ENCODE measurements at regions not wholly inside any gene's neighbourhood (a gene's known extent, or its start where the extent isn't known, plus 50 kb on each side); places are given as distances from the start of the nearest gene placed in this dataset.
"Not testable (repeated sequence)": the region's sequence is repeated elsewhere in the genome, so short reads cannot be mapped to it uniquely, and the experiment has no call there.

GRCh38 chr10:107952649-107953556, 788.4 kb upstream of the SORCS1 start:
- Histone ChIP-seq H3K4me1 (no peaks in the 10 kb centered on the region), H3K36me3 (no peaks in the 10 kb centered on the region), H3K9ac (ENCODE audit: low read depth in 2 of 2, low read length in 2 of 2) (no peak overlapping the region), H3K27me3 (no peaks in the 10 kb centered on the region), H3K9me3 (no peaks in the 10 kb centered on the region), H3K4me3 (no peak overlapping the region), H3K27ac (no peak overlapping the region)
- no peak for TF ChIP-seq CTCF (IDR thresholded peaks at IDR 0.05)
- DNase-seq: no peak
- intact Hi-C loops (cut with DNase I): no loop called here

- intact Hi-C loops (cut with DNase I); H3K9me3 ChIP-seq; H3K4me1 ChIP-seq; H3K9ac ChIP-seq (ENCODE audit: low read depth in 2 of 2, low read length in 2 of 2); H3K27me3 ChIP-seq; DNase-seq; H3K27ac ChIP-seq; H3K36me3 ChIP-seq; H3K4me3 ChIP-seq: not testable (repeated sequence)
Observed at GRCh38 chr10:107950411-107951062, 786.0 kb upstream of the SORCS1 start.

GRCh38 chr10:107942826-107943225, 778.3 kb upstream of the SORCS1 start:
- TF ChIP-seq CTCF (IDR thresholded peaks at IDR 0.05): no peak
- Histone ChIP-seq H3K27me3 (no peaks in the 10 kb centered on the region), H3K9ac (ENCODE audit: low read depth in 2 of 2, low read length in 2 of 2) (no peak overlapping the region), H3K27ac (no peak overlapping the region), H3K9me3 (no peaks in the 10 kb centered on the region), H3K4me3 (no peak overlapping the region), H3K4me1 (no peaks in the 10 kb centered on the region), H3K36me3 (no peaks in the 10 kb centered on the region)
- intact Hi-C loops (cut with DNase I): no loop called here
- DNase-seq: no peak

- Histone ChIP-seq H3K9ac (ENCODE audit: low read depth in 2 of 2, low read length in 2 of 2) (no peak overlapping the region), H3K4me1 (no peaks in the 10 kb centered on the region), H3K4me3 (no peak overlapping the region), H3K27ac (no peak overlapping the region), H3K36me3 (no peaks in the 10 kb centered on the region), H3K27me3 (no peaks in the 10 kb centered on the region), H3K9me3 (no peaks in the 10 kb centered on the region)
- no peak for DNase-seq
- intact Hi-C loops (cut with DNase I): no loop called here
- TF ChIP-seq CTCF (IDR thresholded peaks at IDR 0.05): no peak
Observed at GRCh38 chr10:107933076-107933475, 768.6 kb upstream of the SORCS1 start.

GRCh38 chr10:107931808-107932207, 767.3 kb upstream of the SORCS1 start:
- intact Hi-C loops (cut with DNase I): no loop called here
- no peak for TF ChIP-seq CTCF (IDR thresholded peaks at IDR 0.05)
- Histone ChIP-seq H3K4me3 (no peak overlapping the region), H3K9me3 (no peaks in the 10 kb centered on the region), H3K27ac (no peak overlapping the region), H3K36me3 (no peaks in the 10 kb centered on the region), H3K4me1 (no peaks in the 10 kb centered on the region), H3K9ac (ENCODE audit: low read depth in 2 of 2, low read length in 2 of 2) (no peak overlapping the region), H3K27me3 (no peaks in the 10 kb centered on the region)
- DNase-seq: no peak

GRCh38 chr10:107930037-107930436, 765.5 kb upstream of the SORCS1 start:
- intact Hi-C loops (cut with DNase I): no loop called here
- Histone ChIP-seq H3K4me3 (no peak overlapping the region), H3K9me3 (no peaks in the 10 kb centered on the region), H3K27ac (no peak overlapping the region), H3K4me1 (no peaks in the 10 kb centered on the region), H3K9ac (ENCODE audit: low read depth in 2 of 2, low read length in 2 of 2) (no peak overlapping the region), H3K27me3 (no peaks in the 10 kb centered on the region), H3K36me3 (no peaks in the 10 kb centered on the region)
- no peak for TF ChIP-seq CTCF (IDR thresholded peaks at IDR 0.05)
- DNase-seq: no peak

Measured in colonic mucosa (tissue), 4 donors.